ENCODE measurements at regions not wholly inside any gene's neighbourhood (a gene's known extent, or its start where the extent isn't known, plus 50 kb on each side); places are given as distances from the start of the nearest gene placed in this dataset.

DNA sequence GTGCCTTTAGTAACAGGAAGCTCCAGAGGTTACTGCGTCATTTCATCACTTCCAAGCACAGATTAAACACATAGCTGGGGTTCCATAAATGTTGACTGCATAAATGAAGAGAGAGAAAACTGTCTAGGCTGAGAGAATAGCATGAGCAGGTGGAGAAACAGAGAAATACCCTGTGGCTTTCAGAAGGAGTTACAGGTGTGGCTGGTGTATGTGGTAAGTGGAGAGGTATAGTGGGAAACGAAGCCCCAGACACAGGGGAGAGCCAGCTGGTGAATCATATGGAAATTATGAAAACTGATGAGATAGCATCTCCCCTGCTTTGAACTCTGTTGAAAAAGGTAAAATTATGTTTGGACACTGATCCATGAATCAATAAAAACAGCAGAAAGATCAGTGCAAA, 807.4 kb upstream of the POU3F3 start:
- no peak for DNase-seq
- Histone ChIP-seq H3K4me3 (no peak overlapping the region), H3K27me3 (no peaks in the 10 kb centered on the region), H3K36me3 (no peaks in the 10 kb centered on the region), H3K9me3 (no peaks in the 10 kb centered on the region)

DNA sequence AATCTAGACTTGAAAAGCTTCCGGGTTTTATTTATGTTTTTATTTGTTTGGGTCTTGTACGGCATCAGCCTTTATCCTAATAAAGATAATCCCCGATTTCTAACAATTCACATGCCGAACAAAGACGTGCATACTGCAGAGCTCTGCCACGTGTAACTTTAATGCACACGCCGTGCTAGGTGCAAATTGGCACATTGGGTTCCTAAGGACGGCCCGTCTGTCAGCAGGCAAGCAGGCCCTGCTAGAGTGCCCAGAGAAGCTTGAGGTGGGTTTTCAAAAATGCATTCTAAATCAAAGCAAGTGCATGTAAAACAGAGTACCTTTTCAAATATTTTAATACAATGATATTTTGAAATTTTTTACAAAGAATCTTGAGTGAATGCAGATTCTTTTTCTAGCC, 806.4 kb upstream of the POU3F3 start:
- Histone ChIP-seq H3K9me3 (no peaks in the 10 kb centered on the region), H3K36me3 (no peaks in the 10 kb centered on the region), H3K4me3 (no peak overlapping the region), H3K27me3 (no peaks in the 10 kb centered on the region)
- no peak for DNase-seq

DNA sequence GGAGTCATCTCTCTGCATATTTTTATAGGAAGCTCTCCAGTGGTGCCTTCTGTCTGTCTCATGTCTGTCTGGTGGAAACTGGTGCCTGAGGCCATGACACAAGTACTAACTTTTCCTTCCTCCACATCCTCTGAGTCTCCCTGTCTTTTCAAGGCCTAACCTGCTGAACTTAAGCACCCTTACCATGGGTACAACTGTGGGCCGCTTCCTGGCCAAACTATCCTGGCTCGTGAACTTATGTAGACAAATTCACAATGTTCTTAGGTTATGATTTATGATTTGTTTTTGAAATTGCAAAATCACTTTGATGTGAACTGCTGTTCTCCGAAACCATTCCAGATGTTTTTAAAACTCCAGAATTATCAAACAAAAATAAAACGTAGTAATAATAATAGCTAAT, 804.5 kb upstream of the POU3F3 start:
- no peaks in the 10 kb centered on the region for H3K27me3 ChIP-seq
- no peaks in the 10 kb centered on the region for H3K36me3 ChIP-seq
- H3K9me3 ChIP-seq = no peaks in the 10 kb centered on the region
- no peak overlapping the region for H3K4me3 ChIP-seq
- no peak for DNase-seq

DNA sequence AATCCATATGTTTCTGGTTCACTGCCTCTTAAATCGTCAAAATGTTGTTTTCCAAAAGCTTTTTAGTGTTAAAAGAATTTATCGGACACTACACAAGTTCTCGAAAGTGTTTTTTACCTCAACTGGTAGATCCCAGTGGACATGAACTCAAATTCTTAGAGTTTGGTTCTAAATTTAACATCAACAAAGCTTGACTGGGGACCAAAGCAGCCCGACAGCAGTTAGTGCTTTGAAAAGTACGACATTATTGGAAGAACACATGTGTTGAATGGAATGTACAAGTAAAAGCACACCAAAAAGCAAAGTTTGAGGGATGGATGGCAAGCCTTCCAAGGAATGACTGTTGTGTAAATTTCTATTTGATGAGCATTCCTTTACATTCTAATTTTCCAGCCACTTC, 803.9 kb upstream of the POU3F3 start:
- Histone ChIP-seq H3K4me3 (no peak overlapping the region), H3K9me3 (no peaks in the 10 kb centered on the region), H3K36me3 (no peaks in the 10 kb centered on the region), H3K27me3 (no peaks in the 10 kb centered on the region)
- no peak for DNase-seq

DNA sequence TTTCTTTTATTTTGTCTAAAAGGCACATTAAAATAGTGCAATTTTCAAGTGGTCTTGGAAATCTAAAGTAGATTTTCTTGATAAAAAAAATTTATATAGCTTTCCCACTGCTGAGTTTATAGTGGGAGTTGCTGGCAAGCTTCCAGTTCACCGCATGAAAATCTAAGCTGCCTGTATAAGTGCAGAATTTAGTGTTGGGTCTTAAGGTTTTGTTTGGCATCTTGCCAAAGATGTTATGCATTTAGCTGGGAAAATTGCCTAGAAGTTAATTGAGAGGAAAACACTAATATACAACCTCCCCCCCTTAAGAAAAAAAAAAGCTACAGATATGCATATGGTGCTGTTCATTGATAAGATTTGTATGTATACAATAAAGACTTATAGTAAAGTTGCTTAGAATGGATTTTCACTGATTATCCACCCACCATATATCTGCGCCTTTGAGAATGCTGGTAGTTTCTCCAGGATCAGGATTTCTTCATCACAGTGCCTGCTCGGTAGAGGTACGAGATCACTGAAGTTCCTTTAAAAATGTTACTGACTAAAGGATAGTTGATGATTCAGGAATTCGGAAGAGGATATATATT, 803.2 kb upstream of the POU3F3 start:
- Histone ChIP-seq H3K9me3 (no peaks in the 10 kb centered on the region), H3K36me3 (no peaks in the 10 kb centered on the region), H3K27me3 (no peaks in the 10 kb centered on the region), H3K4me3 (no peak overlapping the region)
- DNase-seq = no peak

DNA sequence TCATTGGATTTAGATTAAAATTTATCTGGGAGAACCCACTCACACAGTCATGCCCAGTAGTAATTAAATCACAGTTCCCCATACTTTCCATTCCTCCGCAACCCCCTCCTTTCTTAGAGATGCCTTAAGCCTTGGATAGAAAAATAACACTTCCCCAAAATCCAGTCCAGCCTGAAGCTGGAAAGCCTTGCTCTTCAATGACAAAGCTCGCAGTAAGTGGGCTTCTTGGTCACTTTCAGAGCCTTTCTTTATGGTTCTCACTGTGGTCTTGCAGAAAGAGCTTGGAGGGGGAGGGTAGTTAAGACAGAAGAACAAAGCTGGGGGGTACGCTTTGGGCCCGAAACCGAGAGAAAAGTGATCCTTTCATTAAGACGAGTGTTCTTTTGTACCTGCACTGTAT, 802.1 kb upstream of the POU3F3 start:
- no peaks in the 10 kb centered on the region for H3K36me3 ChIP-seq
- H3K4me3 ChIP-seq = no peak overlapping the region
- DNase-seq = no peak
- no peaks in the 10 kb centered on the region for H3K27me3 ChIP-seq
- no peaks in the 10 kb centered on the region for H3K9me3 ChIP-seq

DNA sequence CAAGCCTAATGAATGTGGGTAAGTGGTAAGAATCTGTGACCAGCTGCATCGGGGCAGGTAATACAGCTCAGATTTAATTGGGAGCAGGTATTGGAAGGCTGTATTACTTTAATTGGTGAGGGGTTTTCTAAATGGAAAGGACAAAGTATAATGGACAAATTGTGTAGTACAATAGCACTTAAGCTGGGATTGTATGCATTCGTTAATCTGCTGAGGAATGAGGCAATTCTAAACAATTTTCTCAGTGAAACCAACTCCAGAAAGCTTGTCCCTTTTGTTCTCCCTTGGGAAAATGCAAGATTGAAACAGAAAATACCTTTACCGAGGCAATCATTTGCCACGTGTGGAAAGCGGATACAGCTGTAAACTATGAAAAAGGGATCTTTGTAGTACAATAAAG, 801.6 kb upstream of the POU3F3 start:
- Histone ChIP-seq H3K27me3 (no peaks in the 10 kb centered on the region), H3K9me3 (no peaks in the 10 kb centered on the region), H3K36me3 (no peaks in the 10 kb centered on the region), H3K4me3 (no peak overlapping the region)
- DNase-seq = no peak

DNA sequence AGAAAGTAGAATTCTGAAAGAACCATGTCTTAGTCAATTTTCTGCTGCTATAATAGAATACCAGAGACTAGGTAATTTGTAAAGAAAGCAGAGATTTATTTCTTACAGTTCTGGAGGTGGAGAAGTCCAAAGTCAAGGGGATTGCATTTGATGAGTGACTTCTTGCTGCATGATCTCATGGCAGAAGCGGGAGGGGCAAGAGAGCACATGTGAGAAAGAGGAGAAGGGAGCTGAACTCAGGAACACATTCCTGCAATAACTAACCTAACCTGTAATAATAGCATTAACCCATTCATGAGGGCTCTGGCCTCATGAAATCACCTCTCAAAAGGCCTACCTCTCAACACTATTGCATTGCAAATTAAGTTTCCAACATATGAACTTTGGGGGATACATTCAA, 797.5 kb upstream of the POU3F3 start:
- DNase-seq = no peak
- H3K4me3 ChIP-seq = no peak overlapping the region
- no peaks in the 10 kb centered on the region for H3K27me3 ChIP-seq
- H3K9me3 ChIP-seq = no peaks in the 10 kb centered on the region
- H3K36me3 ChIP-seq = no peaks in the 10 kb centered on the region

DNA sequence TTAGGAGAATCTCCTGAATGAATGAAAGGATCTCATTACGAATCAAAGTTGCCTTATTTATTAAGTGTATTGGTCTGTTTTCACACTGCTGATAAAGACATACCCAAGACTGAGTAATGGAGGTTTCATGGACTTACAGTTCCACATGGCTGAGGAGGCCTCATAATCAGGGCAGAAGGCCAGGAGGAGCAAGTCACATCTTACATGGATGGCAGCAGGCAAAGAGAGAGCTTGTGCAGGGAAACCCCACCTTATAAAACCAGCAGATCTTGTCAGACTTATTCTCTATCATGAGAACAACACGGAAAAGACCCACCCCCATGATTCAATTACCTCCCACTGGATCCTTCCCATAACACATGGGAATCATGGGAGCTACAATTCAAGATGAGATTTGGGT, 785.2 kb upstream of the POU3F3 start:
- H3K4me3 ChIP-seq = no peak overlapping the region
- no peaks in the 10 kb centered on the region for H3K36me3 ChIP-seq
- H3K9me3 ChIP-seq = no peaks in the 10 kb centered on the region
- no peak for DNase-seq
- H3K27me3 ChIP-seq = no peaks in the 10 kb centered on the region

DNA sequence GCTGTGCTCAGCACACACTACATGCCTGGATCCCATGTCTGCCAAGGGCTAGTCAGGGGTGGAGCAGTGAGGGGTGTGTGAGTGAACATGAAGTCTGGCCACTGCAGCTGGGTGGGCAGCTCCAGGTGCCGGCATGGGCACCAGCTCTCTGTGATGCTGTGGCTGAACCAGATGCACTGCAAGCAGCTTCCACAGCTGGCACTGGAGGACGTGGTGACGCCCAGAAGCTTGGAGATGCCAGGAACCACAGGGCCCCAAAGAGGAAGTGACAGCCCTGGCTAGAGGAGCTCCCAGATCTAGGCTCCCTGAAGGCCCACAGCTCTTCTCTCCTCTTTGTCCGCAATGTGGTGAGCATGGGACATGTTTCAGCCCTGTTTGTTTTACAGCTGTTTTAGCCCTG, 776.3 kb upstream of the POU3F3 start:
- DNase-seq = no peak
- no peaks in the 10 kb centered on the region for H3K9me3 ChIP-seq
- H3K4me3 ChIP-seq = no peak overlapping the region
- H3K27me3 ChIP-seq = no peaks in the 10 kb centered on the region
- no peaks in the 10 kb centered on the region for H3K36me3 ChIP-seq

DNA sequence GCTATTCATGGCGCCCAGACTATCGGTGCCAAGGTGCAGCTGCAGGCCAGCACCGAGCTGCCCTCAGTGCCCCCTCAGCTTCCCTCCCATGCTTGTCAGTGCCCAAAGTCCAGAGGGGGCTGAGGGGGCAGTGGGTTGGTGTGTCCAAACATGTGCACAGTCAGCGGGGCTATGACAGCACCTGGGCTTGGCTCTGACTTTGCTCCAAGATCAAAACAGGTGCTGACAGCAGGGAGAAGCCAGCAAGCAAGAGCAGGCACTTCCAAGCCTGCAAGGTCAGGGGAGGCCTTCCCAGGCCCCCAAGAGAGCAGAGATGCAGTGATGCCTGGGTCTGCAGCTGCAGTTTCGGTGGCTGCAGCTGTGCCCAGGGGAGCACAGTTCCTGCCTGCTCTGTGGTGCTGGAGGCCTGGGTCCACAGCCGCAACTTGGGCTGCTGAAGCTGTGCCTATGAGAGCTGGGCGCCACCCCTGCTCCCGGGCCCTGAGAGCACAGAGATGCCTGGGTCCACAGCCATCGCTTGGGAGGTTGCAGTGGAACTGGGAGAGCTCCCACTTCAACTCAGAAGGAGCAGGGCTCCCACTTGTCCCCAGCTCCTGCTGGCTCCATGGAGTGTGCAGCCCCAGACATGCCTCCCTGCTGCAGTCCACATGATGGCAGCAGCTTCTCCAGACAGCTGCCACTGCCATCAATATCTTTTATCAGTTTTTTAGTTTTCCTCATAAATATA, 775.3 kb upstream of the POU3F3 start:
- H3K36me3 ChIP-seq = no peaks in the 10 kb centered on the region
- no peaks in the 10 kb centered on the region for H3K9me3 ChIP-seq
- no peak overlapping the region for H3K4me3 ChIP-seq
- no peak for DNase-seq
- no peaks in the 10 kb centered on the region for H3K27me3 ChIP-seq

DNA sequence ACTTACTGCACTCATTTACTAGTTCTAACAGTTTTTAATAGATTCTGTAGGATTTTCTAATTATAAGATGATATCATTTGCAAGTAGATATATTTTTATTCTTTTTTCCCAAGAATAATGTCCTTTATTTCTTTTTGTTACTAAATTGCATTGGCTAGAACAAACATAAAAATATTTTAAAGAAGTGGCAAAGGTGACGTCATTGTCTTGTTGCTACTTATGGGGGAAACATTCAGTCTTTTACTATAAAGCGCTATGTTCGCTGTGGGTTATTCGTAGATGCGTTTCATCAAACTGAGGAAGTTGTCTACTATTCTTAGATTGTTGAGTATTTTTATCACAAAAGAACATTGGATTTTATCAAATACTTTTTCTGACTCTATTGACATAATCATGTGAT, 765.2 kb upstream of the POU3F3 start:
- Histone ChIP-seq H3K9me3 (no peaks in the 10 kb centered on the region), H3K4me3 (no peak overlapping the region), H3K27me3 (no peaks in the 10 kb centered on the region), H3K36me3 (no peaks in the 10 kb centered on the region)
- DNase-seq = no peak

DNA sequence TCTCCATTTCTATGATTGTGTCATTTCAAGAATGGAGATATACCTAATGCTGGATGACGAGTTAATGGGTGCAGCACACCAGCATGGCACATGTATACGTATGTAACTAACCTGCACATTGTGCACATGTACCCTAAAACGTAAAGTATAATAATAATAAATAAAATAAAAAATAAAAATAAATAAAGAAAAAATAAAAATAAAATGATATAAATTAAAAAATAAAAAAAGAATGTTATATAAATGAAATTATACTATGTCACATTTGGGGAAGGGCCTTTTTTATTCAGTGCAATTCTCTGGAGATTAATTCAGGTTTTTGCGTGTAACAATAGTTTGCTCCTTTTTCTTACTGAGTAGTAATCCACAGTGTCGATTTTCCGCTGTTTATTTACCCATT, 763.5 kb upstream of the POU3F3 start:
- no peaks in the 10 kb centered on the region for H3K9me3 ChIP-seq
- no peaks in the 10 kb centered on the region for H3K36me3 ChIP-seq
- no peaks in the 10 kb centered on the region for H3K27me3 ChIP-seq
- no peak overlapping the region for H3K4me3 ChIP-seq
- DNase-seq = no peak

DNA sequence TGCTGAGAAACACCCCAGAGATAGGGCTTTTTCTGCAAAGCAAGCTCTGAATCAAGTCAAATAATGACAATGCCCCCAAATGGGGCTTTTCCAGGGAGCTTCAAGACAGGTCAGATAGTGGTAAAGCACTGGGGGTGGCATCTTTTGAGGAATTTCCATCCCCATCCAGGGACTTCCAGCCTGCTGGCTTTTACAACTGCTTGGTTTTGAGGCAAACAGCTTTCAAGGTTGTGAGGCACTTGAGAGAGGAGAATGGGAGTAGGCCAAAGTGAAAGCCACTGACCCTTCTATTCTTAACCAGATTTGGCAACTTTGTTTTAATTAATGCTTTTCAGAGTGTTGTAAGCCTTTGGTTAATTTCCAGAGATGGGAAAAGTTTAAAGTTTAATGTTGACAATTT, 762.0 kb upstream of the POU3F3 start:
- Histone ChIP-seq H3K36me3 (no peaks in the 10 kb centered on the region), H3K27me3 (no peaks in the 10 kb centered on the region), H3K4me3 (no peak overlapping the region)

DNA sequence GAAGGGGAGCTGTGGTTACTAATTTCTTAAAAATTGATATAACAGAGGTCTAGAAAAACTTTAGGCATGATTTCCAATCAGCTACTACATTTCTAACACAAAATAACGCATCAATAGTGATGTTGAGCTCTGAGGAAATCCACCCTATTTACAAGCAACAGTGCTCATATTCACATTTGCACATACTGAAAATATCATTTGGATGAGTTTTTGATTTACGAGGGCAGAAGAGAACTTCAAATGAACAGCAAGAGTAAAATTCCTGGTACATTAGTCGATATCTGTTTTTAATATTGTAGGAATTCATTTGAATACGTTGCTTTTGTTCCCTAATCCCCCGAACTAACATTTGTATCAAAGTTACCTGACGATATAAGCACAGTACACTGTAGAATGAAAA, 761.0 kb upstream of the POU3F3 start:
- H3K9me3 ChIP-seq = no peaks in the 10 kb centered on the region
- no peaks in the 10 kb centered on the region for H3K27me3 ChIP-seq
- H3K36me3 ChIP-seq = no peaks in the 10 kb centered on the region
- DNase-seq = no peak
- no peak overlapping the region for H3K4me3 ChIP-seq

More for the DNA sequence above, 762.0 kb upstream of the POU3F3 start:
- DNase-seq = no peak
- H3K9me3 ChIP-seq = no peaks in the 10 kb centered on the region

DNA sequence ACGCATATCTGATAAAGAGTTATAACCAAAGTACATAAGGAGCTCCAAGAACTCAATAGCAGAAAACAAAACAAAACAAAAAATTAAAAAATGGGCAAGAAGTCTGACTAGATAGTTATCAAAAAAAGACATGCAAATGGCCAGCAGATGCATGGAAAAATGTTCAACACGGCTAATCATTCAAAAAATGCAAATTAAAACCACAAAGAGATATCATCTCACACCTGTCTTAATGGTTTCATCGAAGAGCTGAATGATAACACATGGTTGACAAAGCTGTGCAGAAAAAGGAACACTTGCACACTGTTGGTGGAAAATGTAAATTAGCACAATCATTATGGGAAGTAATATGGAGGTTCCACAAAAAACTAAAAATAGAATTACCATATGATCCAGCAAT, 751.3 kb upstream of the POU3F3 start:
- no peaks in the 10 kb centered on the region for H3K9me3 ChIP-seq
- DNase-seq = no peak
- H3K36me3 ChIP-seq = no peaks in the 10 kb centered on the region
- no peak overlapping the region for H3K4me3 ChIP-seq
- no peaks in the 10 kb centered on the region for H3K27me3 ChIP-seq

DNA sequence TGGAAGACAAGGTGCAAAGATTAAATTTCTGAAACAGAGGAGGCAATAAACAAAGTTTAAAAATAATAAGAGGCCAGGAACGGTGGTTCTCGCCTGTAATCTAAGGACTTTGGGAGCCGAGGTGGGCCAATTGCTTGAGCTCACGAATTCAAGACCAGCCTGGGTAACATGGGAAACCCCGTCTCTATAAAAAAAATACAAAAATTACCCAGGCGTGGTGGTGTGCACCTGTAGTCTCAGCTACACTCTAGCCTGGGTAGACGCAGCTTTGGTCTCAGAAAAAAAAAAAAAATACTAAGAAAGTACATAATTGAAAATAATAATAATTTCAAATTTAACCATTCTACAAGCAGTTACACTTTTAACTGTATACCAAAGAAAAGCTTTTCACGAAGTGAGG, 744.6 kb upstream of the POU3F3 start:
- Histone ChIP-seq H3K4me3 (no peak overlapping the region), H3K27me3 (no peaks in the 10 kb centered on the region), H3K9me3 (no peaks in the 10 kb centered on the region), H3K36me3 (no peaks in the 10 kb centered on the region)
- DNase-seq = no peak

DNA sequence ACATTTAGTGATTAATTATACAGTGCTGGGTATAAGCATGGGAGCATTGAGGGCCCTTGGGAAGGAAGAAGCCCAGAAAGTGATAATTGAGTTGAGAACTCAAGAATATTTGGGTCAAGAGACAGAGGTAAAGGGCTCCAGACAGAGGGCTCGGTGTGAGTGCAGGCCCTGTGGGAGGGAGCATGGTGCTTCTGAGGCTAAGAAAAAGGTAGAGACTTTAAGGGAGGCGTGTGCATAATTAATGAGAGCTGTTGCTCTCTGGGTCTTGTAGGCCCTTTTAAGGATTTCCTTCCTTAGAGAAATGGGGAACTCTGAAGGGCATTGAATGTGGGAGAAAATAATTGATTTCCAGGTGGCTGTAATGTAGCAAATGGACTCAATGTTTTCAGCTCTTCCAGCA, 735.0 kb upstream of the POU3F3 start:
- Histone ChIP-seq H3K36me3 (no peaks in the 10 kb centered on the region), H3K27me3 (no peaks in the 10 kb centered on the region), H3K4me3 (no peak overlapping the region), H3K9me3 (no peaks in the 10 kb centered on the region)
- DNase-seq = no peak

DNA sequence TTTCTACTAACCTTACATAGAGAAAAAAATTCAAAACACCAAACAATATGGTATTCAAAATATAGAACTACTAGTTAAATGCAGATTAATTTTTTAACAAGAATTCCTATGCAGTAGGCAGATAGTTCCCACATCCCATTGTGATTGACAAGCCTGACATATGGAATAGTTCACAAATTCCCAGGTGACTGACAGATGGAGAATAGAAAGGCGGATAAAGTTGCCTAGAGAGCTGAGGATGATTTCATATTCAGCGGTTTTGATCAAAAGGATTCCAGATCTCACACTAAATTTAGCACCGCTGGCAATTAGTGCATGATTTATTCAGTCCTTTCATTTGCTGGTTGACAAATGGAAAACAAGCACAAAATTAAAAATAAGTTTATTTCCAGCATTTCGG, 733.7 kb upstream of the POU3F3 start:
- no peaks in the 10 kb centered on the region for H3K27me3 ChIP-seq
- H3K36me3 ChIP-seq = no peaks in the 10 kb centered on the region
- H3K9me3 ChIP-seq = no peaks in the 10 kb centered on the region
- DNase-seq = no peak
- H3K4me3 ChIP-seq = no peak overlapping the region

Data from MG63 (cell line).